SW480 (cell line): ENCODE measurements at regions not wholly inside any gene's neighbourhood (a gene's known extent, or its start where the extent isn't known, plus 50 kb on each side); places are given as distances from the start of the nearest gene placed in this dataset.

Experiments
- DNase-seq: peaks from one replicate; pipeline ENCODE4 v3.0.0-alpha.2; 2016; ENCODE audit warnings: low spot score

DNA sequence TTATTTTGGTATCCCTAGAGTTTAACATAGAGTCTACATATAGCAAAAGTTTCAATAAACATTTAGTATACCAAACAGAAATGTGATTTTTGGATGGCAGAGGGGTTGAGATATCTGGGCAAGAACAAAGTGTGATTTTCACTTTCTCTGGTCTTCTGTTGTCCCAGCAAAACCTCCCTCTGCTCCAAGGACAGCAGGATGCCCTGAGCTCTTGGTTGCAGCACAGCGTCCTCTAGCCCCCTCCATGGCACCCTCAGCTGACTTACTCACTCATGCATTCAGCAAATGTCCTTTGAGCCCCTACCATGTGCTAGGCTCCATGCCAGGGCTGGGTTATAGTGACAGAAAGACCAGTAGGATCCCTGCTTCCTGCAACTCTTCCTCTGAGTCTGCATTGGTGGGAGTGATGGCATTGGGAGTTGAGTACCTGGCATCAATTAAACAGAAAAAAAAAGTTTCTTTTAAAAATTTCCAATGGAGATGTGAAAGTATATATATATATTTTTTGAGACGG lies 104.8 kb upstream of the UBL3 start:
- DNase-seq: no peak

DNA sequence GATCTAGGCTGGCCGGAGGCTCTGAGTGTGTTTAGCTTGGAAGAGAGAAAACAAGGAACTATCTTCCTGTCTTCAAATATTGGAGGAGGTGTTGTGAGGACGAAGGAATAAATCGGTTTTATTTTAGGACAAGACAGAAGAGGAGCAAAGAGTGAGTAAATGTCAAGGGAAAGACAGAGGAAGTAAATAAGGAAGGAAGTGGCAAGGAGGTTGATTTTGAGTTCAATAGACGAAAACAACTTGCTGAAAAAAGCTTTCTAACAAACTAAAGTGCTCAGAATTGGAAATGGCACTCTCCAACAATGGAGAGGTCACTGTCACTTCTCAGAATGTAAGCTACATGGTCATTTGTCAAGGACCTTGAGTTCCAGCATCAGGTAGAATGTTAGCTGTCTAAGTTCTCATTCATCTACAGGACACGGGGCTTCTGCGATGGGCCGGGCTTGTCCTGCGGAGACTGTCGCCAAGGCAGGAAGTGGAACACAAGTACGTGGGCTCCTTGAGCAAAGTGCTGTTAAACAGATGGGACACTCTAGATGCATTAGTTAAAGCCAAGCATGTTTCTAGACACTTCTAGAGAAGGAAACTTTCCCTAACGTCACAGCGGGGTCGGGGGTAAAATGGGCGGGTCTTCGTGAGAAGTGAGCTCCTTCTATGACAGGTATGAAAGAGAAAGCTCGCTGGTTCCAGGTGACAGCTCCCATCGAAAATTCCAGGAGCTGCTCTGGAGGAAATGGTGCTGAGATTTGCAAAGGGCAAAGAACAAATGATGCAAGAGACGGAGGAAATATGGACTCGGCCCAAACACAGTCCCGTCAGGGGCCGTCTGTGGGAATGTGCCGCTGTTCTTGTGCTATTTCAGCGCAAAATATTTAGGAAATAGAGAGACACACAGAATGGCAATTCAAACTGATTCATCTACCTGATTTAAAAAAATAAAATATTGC lies 103.9 kb upstream of the UBL3 start:
- DNase-seq: no peak

DNA sequence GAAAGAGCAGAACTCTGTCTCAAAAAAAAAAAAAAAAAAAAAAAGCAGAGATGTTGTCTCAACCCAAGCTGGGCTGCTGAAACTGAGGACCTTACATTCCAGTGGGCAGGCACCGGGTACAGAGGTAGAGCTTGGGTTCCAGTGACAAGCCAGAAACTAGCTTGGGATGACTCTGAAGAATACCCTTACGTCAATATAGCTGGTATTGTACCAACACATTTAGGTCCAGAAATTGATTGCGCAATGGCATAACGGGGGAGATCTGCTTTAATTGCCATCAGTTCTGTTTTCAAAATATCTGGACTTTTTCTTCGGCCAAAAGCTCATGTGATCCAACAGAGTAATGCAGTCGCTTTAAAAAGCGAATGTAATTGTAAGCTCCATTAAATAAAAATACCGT lies 103.1 kb upstream of the UBL3 start:
- no peak for DNase-seq

DNA sequence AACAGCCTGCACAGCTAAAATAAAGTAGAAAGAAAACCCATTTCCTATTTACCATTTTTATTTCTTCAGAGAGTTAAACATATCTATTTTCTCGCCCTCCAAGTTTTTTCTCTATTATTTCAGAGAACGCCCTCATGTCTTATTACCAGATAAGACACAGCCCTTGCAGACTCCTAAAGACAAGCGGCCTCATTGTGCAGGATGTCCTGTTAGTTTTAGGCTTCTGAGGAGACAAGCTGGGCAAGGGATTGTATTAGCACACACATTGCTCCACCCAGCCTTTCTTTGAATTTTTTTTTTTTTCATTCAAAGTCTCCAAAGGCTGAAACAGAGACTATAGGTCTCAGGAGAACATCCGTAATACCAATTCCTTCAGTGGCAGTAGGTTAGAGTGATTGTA lies 101.8 kb upstream of the UBL3 start:
- DNase-seq: no peak

DNA sequence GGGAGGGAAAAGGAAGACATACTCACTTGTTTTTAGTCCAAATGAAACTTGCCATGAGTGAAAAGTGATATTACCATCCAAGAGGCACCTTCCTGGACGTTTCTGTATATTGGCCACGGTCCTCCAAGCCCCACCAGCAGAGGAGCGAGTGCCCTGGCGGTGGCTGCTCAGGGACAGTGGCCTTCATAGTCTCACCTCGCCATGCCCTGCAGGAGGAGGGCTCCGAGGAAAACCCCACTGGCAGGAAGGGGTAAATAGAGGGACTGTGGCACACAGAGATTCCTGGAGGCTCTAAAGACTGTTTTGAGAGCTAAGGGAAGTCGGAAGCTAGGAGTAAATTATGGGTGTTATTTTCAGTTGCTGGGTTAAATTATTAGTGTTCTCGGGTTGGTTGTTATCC lies 98.4 kb upstream of the UBL3 start:
- DNase-seq: no peak

DNA sequence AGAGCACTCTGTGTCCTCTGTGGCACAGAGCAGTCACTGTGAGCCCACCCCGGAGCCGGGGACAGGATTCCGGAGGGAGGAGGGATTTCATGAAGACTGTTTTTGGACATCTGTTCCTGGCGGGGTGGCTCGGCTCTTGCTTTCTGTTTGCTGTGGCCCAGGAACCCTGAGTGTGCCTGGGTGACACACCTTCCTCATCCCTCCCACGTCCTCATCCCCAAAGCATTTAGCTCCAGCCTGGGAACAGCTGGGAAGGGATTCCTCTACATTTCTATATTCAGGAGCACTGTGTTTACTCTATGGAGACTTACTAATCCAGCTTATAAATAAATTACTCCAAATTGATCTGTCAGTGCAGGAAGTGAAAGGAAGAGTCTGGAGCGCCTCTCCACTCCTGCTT lies 97.8 kb upstream of the UBL3 start:
- no peak for DNase-seq

DNA sequence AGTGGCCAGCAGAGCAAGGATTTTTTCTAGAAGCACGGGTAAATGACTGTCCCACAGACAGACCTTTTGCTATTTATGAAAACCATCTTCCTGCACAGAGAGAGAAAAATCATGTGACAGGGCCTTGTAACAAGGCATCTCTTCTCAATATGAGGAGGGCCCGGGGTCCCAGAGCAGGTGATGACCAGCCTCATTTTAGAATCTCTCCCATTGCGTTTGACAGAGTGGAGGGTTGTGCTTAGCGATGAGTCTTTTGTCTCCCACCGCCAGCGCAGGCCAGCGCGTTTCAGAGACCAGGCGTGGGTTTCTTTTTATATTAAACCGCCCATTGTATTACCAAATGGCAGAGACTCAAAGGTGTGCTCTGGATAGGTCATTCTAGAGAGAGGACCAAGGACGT lies 97.4 kb upstream of the UBL3 start:
- DNase-seq: no peak

DNA sequence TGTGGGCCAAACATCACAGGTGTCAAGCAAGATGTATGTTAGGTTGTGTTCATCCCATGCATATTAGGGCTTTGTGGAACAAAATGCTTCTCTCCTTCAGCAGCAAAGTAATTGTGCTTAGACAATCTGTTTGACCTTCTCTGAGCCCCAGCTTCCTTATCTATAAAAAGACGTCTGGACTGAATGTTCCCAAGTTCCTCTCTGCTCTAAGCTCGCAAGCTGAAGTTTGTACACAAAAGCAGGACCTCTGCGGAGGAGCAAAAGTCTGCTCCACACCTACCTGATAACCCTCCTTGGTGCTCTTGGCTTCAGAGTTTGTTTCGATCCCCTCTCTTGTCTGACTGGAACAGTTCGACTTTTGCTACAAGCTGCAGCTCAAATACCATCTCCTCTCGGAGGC lies 95.7 kb upstream of the UBL3 start:
- DNase-seq: no peak

DNA sequence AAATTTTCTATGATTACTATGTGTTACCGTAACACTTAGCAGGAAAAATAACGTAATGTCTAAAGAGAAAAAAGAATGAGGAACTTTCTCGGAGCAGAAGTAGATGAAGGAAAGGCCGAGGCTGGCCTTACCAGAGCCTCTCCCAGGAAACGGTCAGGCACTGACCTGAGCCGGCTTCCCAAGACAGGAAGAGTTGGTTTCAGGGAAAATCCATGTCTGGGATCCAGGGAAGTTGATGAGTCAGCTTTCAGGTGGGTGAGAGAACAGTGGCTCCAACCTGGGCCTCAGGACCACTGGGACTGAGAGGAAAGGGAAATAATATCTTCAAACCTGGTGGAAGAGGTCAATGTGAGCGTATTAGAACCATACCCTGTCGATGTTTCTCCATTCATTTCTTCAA lies 93.3 kb upstream of the UBL3 start:
- DNase-seq: no peak

DNA sequence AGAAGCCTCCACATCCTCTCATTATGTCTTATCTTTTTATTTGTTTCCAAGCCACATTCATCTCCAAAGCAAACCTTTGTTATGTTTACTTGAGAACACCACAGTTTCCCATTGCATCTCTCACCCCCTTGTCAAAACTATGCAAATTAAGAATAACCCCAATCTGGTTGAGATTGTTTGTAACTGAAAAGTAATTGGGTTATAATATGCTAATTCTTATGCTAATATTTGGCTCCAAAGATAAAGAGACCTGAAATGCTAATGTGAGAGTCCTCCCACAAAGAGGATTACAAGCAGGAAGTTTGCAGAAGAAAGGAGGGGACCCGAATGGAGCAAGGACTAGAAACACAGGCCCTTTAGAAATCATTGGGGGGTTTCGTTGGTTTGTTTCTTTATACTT lies 92.9 kb upstream of the UBL3 start:
- DNase-seq: no peak

DNA sequence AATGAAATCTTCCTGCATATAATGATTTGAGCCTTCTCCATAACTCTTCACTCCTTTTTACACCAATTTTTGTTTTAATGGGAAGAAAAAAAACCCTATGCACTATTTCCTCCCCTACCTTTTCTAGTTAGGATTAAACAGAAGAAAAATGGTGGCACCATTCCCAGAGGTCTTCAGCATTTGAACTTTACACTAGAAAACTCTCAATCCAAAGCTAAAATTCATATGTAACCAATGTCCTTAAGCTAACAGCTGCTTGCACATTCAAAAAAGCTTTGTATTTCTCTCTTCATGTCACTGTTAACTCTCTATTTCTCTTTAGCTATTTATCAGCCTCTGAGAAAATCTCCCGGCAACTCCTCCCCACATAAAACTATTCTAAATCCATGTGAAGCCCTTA lies 90.3 kb upstream of the UBL3 start:
- no peak for DNase-seq

DNA sequence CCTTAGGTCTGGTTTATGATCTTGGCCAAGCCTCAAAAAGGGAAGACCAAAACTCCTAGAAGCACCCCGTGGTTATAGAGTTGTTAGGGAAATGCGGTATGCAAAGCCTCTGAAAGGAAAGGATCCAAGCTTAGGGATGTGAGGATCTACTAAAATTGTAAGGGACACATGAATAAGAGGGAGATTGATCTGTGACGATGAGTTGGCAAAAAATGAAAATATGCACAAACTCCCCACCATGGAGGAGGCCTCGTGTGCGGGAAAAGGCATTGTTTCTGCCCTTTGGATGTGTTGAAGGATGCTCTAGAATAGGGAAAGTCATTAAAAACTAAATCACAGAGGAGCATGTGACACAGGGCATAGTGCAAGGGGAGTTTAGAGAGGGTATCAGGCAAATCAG lies 88.7 kb upstream of the UBL3 start:
- DNase-seq: no peak

DNA sequence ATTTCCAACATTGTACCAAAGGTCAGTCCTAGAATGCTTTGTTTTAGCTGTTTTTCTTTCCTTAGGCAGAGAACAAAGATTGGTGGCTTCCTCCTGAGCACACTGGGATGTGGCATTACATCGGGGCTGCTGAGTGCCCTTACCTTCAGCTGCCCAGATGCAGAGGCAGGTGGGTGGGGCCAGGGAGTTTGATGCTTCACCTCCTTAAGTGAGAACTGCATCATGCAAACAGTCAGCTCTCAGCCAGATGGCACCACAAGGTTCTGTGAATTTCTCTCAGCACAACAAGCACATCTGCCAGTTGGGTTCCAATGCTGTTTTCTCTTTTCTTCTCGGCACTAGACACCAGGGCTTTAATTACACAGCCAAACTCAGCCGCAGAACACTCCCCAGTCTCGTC lies 87.4 kb upstream of the UBL3 start:
- no peak for DNase-seq

DNA sequence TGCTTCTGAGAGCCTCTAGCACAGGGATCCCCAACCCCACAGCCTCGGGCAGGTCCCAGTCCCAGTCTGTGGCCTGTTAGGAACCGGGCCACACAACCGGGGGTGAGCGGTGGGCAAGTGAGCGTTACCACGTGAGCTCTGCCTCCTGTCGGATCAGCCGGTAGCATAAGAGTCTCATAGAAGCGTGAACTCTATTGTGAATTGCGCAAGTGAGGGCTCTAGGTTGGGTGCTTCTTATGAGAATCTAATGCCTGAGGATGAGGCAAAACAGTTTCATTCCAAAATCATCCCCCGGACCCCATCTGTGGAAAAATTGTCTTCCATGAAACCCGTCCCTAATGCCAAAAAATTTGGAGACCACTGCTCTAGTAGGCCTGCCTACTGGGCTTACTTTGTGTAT lies 87.0 kb upstream of the UBL3 start:
- no peak for DNase-seq

DNA sequence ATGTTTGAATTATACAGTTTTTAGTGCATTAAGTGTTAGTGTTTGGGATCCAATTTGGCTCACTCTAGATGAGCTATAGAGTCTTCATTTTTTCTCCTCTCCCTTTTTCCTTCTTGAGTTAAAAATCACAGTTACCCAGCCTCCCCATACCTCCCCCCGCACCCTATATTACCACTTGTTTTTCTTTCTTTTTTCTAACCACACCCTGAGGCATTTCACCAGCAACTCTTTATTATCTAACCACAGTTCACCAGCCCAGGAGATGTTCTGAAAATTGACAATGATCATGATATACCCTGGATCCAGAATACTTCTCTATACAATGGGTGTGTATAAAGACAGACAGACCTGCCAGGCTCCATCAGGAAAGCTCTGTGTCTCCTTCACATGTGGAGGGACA lies 86.5 kb upstream of the UBL3 start:
- DNase-seq: no peak

DNA sequence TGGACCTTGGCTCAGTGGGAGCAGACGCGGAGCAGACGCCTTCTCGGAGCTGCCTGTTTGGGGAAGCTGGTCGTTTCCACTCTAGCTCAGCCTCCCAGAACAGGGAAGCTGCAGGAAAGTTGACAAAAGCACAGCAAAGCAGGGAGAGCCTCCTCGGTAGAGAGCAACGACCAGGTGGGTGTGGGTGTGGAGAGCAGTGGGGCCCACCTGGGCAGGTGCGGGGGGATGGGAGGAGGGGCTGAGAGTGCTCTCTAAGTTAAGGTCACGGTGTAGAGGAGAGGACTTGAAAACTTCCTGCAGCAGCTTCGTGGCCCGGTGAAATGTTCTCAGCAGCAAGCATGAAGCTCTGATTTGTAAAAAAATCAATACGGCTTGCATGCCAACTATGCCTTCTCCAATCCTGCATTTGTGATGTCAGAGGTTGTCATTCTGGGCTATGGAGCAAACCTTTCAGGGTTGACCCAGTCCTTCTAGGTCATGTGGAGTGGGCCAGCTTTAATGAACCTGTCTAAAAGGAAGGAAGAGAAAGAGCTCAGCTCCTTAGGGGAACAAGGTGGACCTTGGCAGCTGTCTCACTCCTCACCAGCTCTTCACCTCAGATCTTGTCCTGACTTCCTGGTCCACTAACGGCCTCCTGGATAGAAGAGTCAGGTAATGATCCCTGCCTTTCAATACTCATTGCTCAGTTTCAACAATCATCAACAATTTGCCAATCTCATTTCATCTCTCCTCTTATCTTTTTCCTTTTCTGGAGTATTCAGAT lies 85.8 kb upstream of the UBL3 start:
- no peak for DNase-seq

DNA sequence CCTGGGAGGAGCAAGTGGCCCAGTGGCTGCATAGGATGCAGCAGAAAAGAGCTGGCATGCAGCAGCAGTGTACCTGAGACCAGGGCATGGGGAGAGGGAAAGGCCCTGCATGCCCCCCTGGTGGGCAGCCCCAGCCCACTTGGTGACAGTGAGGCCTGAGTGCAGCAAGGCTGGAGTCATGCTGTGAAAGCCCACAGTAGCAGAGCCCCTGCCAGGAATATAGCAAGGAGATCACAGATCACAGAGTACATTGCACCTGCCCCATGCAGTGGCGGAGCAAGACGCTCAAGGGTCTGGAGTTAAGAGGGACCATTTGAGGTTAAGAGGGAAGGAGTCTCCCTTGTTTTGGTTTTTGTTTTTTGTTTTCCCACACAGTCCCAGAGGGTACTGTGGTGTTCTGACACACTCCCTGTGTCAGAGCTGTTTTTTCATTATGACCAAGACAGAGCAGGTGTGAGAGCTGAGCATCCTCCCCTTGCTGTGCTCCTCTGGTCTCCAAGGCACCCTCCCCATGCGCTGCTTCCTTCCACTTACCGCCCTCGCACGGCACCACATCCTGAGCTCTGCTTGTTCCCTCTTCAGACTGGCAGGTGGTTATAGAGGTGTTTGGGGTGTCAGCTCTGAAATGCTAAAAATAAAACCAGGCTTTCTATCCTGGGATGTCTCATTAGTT lies 85.0 kb upstream of the UBL3 start:
- DNase-seq: no peak

DNA sequence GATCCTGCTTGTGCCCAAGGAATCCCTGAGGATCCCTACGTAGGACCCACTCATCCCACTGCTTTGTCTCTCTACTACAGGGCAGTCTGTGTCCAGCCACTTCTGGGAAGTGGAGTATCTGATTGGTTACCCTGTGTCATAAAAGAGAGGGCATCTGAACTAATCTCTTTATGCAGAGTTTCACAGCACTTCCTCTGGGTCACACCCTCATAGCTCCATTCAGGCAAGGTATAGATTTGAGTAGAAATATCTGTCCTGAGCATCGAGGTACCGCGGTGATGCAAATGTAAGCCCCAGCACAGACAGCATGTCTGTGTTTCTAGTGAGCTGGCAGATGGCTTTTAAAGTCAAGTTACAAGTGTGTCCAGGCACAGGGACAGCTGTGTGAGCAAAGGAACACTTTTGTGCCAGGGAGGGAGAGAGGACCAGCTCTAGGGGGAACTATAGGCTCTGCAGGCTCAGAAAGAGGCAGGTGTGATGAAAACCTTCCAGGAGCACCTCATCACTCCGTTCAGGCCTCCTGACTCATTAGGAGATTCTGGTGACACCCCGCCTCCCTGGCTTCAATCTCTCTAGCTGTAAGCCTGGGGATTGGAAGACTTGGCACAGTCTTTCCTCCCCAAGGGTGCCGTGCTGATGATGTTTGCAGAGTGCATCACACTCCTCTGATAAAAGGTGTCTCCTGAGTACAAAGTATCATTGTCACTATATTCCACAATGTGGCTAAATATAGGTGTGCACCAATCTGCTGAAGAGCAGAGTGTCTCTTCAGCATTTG lies 84.3 kb upstream of the UBL3 start:
- DNase-seq: no peak

DNA sequence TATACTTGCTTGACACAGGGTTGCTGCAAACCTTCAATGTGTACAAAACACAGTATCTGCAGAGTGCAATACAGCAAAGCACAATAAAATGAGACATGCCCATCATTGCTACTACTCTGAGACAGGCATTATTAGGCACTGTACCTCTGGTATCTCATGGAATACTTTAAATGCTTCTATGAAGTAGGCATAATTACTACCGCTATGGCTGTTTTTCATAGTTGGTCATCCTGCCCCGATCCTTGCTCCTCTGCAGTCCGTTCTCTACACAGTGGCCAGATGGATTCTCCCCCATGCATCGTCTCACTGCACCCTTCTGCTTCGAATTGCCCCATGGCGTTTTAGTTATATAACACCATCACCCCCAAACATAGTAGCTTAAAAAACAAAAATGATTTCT lies 83.0 kb upstream of the UBL3 start:
- DNase-seq: no peak

DNA sequence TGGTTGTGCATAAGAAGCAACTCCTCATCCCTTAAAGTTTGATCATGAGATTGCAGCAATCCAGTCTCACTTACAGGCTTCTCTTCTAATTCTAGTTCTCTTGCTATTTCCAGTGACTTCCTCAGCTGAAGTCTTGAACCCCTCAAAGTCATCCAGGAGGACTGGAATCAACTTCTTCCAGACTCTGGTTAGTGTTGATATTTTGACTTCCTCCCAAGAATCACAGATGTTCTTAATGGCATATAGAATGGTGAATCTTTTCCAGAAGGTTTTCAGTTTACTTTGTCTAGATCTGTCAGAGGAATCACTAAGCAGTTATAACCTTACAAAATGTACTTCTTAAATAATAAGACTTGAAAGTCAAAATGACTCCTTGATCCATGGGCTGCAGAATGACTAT lies 81.3 kb upstream of the UBL3 start:
- DNase-seq: no peak

DNA sequence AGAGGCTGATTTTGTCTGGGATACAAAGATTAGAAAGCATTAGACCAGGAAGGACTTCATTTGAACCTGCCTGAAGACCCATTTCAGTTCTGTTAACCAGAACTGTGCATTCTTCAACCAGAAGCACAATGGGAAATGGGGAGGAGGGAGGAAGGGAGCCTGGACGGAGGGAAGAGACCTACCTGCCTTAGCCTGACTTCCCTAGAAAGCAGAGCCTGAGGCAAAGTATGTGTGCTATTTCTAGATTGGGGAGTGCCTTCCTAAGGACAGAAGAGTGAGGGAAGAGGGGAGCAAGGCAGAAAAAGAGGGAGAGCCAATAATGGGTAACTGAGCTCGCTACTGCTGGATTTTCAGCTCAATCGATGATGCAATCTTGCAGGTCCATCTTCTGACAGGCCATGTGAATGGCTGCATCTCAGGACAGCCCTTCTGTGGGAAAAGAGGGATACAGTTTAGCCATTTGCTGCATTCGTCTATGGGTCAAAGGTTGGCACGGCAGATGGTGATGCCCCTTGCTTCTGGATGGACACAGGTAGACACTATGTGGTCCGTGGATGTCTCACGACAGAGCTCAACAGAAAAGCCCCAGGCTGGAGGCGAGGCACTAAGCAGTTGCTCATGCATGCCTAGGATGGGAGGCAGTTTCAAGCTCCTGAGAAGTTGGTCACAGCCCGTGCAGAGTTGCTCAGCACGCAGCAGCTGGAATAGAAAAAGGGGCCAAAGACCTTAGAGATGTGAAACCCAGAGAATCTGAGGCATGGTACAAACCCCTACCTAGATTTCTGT lies 78.8 kb upstream of the UBL3 start:
- DNase-seq: no peak
